M059J (cell line): ENCODE measurements at regions not wholly inside any gene's neighbourhood (a gene's known extent, or its start where the extent isn't known, plus 50 kb on each side); places are given as distances from the start of the nearest gene placed in this dataset.
"Not testable (repeated sequence)": the region's sequence is repeated elsewhere in the genome, so short reads cannot be mapped to it uniquely, and the experiment has no call there.

Source experiments
- DNase-seq: peaks from one replicate; pipeline ENCODE4 v3.0.0-alpha.2; 2012; ENCODE audit warnings: low read depth

GRCh38 chr1:190832511-190832910 is 354.8 kb upstream of the BRINP3 start:
- no peak for DNase-seq

- no peak for DNase-seq
Measured at GRCh38 chr1:190835658-190836057, 358.0 kb upstream of the BRINP3 start.

- not testable (repeated sequence) for DNase-seq
Measured at GRCh38 chr1:190837200-190837599, 359.5 kb upstream of the BRINP3 start.

GRCh38 chr1:190837888-190838287 is 360.2 kb upstream of the BRINP3 start:
- DNase-seq, result no peak

- DNase-seq, result no peak
Measured at GRCh38 chr1:190847166-190847565, 369.5 kb upstream of the BRINP3 start.

- no peak for DNase-seq
Measured at GRCh38 chr1:190849346-190849745, 371.7 kb upstream of the BRINP3 start.

GRCh38 chr1:190852611-190853010 is 374.9 kb upstream of the BRINP3 start:
- DNase-seq, result no peak

GRCh38 chr1:190858140-190858539 is 380.5 kb upstream of the BRINP3 start:
- no peak for DNase-seq

- no peak for DNase-seq
Measured at GRCh38 chr1:190864013-190864641, 386.5 kb upstream of the BRINP3 start.

GRCh38 chr1:190880352-190880751 is 402.7 kb upstream of the BRINP3 start:
- DNase-seq, result no peak

GRCh38 chr1:190881064-190881463 is 403.4 kb upstream of the BRINP3 start:
- no peak for DNase-seq

GRCh38 chr1:190897233-190897632 is 419.6 kb upstream of the BRINP3 start:
- no peak for DNase-seq

GRCh38 chr1:190904091-190904695 is 426.5 kb upstream of the BRINP3 start:
- DNase-seq, result peak; percentile 14

GRCh38 chr1:190906206-190906725 is 428.6 kb upstream of the BRINP3 start:
- no peak for DNase-seq

GRCh38 chr1:190908246-190908645 is 430.6 kb upstream of the BRINP3 start:
- DNase-seq, result no peak

- peak; percentile 4 for DNase-seq
Measured at GRCh38 chr1:190908691-190909090, 431.0 kb upstream of the BRINP3 start.

- DNase-seq, result no peak
Measured at GRCh38 chr1:190935925-190936324, 458.3 kb upstream of the BRINP3 start.

- no peak for DNase-seq
Measured at GRCh38 chr1:190936337-190936736, 458.7 kb upstream of the BRINP3 start.

- no peak for DNase-seq
Measured at GRCh38 chr1:190940951-190941350, 463.3 kb upstream of the BRINP3 start.

- DNase-seq, result no peak
Measured at GRCh38 chr1:190942475-190942874, 464.8 kb upstream of the BRINP3 start.

- not testable (repeated sequence) for DNase-seq
Measured at GRCh38 chr1:190943722-190944121, 466.1 kb upstream of the BRINP3 start.

GRCh38 chr1:190949939-190950338 is 472.3 kb upstream of the BRINP3 start:
- no peak for DNase-seq

- DNase-seq, result no peak
Measured at GRCh38 chr1:190957565-190957964, 479.9 kb upstream of the BRINP3 start.

GRCh38 chr1:190963321-190963720 is 485.7 kb upstream of the BRINP3 start:
- DNase-seq, result no peak
